HG03175 (cell line): ENCODE measurements at regions not wholly inside any gene's neighbourhood (a gene's known extent, or its start where the extent isn't known, plus 50 kb on each side); places are given as distances from the start of the nearest gene placed in this dataset.
"Not testable (repeated sequence)": the region's sequence is repeated elsewhere in the genome, so short reads cannot be mapped to it uniquely, and the experiment has no call there.

Experiments
- ATAC-seq: cut with Tn5 transposase; IDR thresholded peaks from one replicate; pipeline ENCODE4 v1.9.1; 2021; ENCODE audit warnings: mild to moderate bottlenecking, moderate library complexity; ENCODE audit not compliant: unreplicated experiment

GRCh38 chr12:76653342-76653741 is 93.8 kb upstream of the OSBPL8 start:
- ATAC-seq: no peak

GRCh38 chr12:76664731-76665130 is 99.2 kb upstream of the ZDHHC17 start:
- no peak for ATAC-seq

GRCh38 chr12:76666290-76666835 is 97.6 kb upstream of the ZDHHC17 start:
- ATAC-seq: no peak

- ATAC-seq: no peak
Measured at GRCh38 chr12:76669981-76670380, 93.9 kb upstream of the ZDHHC17 start.

- no peak for ATAC-seq
Measured at GRCh38 chr12:76670776-76671175, 93.1 kb upstream of the ZDHHC17 start.

- ATAC-seq: no peak
Measured at GRCh38 chr12:76674669-76675315, 89.1 kb upstream of the ZDHHC17 start.

GRCh38 chr12:76676261-76676660 is 87.7 kb upstream of the ZDHHC17 start:
- ATAC-seq: not testable (repeated sequence)

- ATAC-seq: no peak
Measured at GRCh38 chr12:76678992-76679391, 84.9 kb upstream of the ZDHHC17 start.

GRCh38 chr12:76679778-76680177 is 84.1 kb upstream of the ZDHHC17 start:
- ATAC-seq: no peak

- no peak for ATAC-seq
Measured at GRCh38 chr12:76680940-76681339, 83.0 kb upstream of the ZDHHC17 start.

GRCh38 chr12:76685246-76685678 is 78.7 kb upstream of the ZDHHC17 start:
- no peak for ATAC-seq

GRCh38 chr12:76687981-76688380 is 75.9 kb upstream of the ZDHHC17 start:
- ATAC-seq: no peak

GRCh38 chr12:76688631-76689030 is 75.3 kb upstream of the ZDHHC17 start:
- ATAC-seq: peak; percentile 53

GRCh38 chr12:76690921-76691700 is 72.8 kb upstream of the ZDHHC17 start:
- ATAC-seq: no peak

- ATAC-seq: no peak
Measured at GRCh38 chr12:76692846-76693245, 71.1 kb upstream of the ZDHHC17 start.

- no peak for ATAC-seq
Measured at GRCh38 chr12:76694369-76694768, 69.5 kb upstream of the ZDHHC17 start.

- ATAC-seq: no peak
Measured at GRCh38 chr12:76696186-76696585, 67.7 kb upstream of the ZDHHC17 start.

- ATAC-seq: no peak
Measured at GRCh38 chr12:76697849-76698248, 66.1 kb upstream of the ZDHHC17 start.

GRCh38 chr12:76698316-76698715 is 65.6 kb upstream of the ZDHHC17 start:
- no peak for ATAC-seq

- no peak for ATAC-seq
Measured at GRCh38 chr12:76698966-76699365, 64.9 kb upstream of the ZDHHC17 start.

GRCh38 chr12:76701690-76702089 is 62.2 kb upstream of the ZDHHC17 start:
- ATAC-seq: no peak

- no peak for ATAC-seq
Measured at GRCh38 chr12:76702946-76703345, 61.0 kb upstream of the ZDHHC17 start.
